Myocyte (in vitro differentiated cells): ENCODE measurements at regions not wholly inside any gene's neighbourhood (a gene's known extent, or its start where the extent isn't known, plus 50 kb on each side); places are given as distances from the start of the nearest gene placed in this dataset.
"Not testable (repeated sequence)": the region's sequence is repeated elsewhere in the genome, so short reads cannot be mapped to it uniquely, and the experiment has no call there.

Source experiments
- DNase-seq: peaks from one replicate; pipeline ENCODE4 v3.0.0-alpha.2; 2012; ENCODE audit warnings: low read depth

- no peak for DNase-seq
Observed at GRCh38 chr22:33142282-33143055, 84.3 kb upstream of the SYN3 start.

GRCh38 chr22:33139937-33140336 is 81.8 kb upstream of the SYN3 start:
- DNase-seq: no peak

- not testable (repeated sequence) for DNase-seq
Observed at GRCh38 chr22:33138333-33138732, 80.2 kb upstream of the SYN3 start.

GRCh38 chr22:33130473-33130872 is 72.3 kb upstream of the SYN3 start:
- no peak for DNase-seq

GRCh38 chr22:33129621-33130020 is 71.4 kb upstream of the SYN3 start:
- DNase-seq: no peak

- DNase-seq: no peak
Observed at GRCh38 chr22:33126881-33127280, 68.7 kb upstream of the SYN3 start.

- no peak for DNase-seq
Observed at GRCh38 chr22:33124471-33124870, 66.3 kb upstream of the SYN3 start.

- not testable (repeated sequence) for DNase-seq
Observed at GRCh38 chr22:33122439-33122838, 64.3 kb upstream of the SYN3 start.

- no peak for DNase-seq
Observed at GRCh38 chr22:33119044-33119443, 60.9 kb upstream of the SYN3 start.

- no peak for DNase-seq
Observed at GRCh38 chr22:33117821-33118220, 59.6 kb upstream of the SYN3 start.

- no peak for DNase-seq
Observed at GRCh38 chr22:33116841-33117547, 58.8 kb upstream of the SYN3 start.

GRCh38 chr22:33114565-33114964 is 56.4 kb upstream of the SYN3 start:
- no peak for DNase-seq

- DNase-seq: no peak
Observed at GRCh38 chr22:33112580-33112979, 54.4 kb upstream of the SYN3 start.

- no peak for DNase-seq
Observed at GRCh38 chr22:33111491-33111890, 53.3 kb upstream of the SYN3 start.

GRCh38 chr22:33110562-33111163 is 52.5 kb upstream of the SYN3 start:
- no peak for DNase-seq

- DNase-seq: no peak
Observed at GRCh38 chr22:33109514-33110430, 51.6 kb upstream of the SYN3 start.

GRCh38 chr22:33108037-33108436 is 49.9 kb upstream of the SYN3 start:
- DNase-seq: no peak
